Activated naive CD4-positive, alpha-beta T cell treated with anti-CD3 and anti-CD28 coated beads for 36 hours (primary cell): ENCODE measurements at regions not wholly inside any gene's neighbourhood (a gene's known extent, or its start where the extent isn't known, plus 50 kb on each side); places are given as distances from the start of the nearest gene placed in this dataset.
"Not testable (repeated sequence)": the region's sequence is repeated elsewhere in the genome, so short reads cannot be mapped to it uniquely, and the experiment has no call there.

Experiments
- CTCF ChIA-PET: fragments of 350-600 bp; sonication (Branson Sonifier 250); formaldehyde crosslinking; loops from one replicate; lab custom pipeline; 2021; ENCODE audit warnings: antibody characterized with exemption; lab: Charles Lee
- DNase-seq: peaks from one replicate; pipeline ENCODE4 v3.0.0-alpha.2; 2020
- H3K27ac Mint-ChIP-seq: one replicate; pipeline ENCODE4 v1.8.0; 2021; ENCODE audit warnings: mild to moderate bottlenecking, mixed read lengths
- H3K27me3 Mint-ChIP-seq: one replicate; pipeline ENCODE4 v1.8.0; 2021; ENCODE audit warnings: low read depth, mixed read lengths
- H3K36me3 Mint-ChIP-seq: one replicate; pipeline ENCODE4 v1.8.0; 2021; ENCODE audit warnings: low read depth, mixed read lengths
- H3K4me1 Mint-ChIP-seq: one replicate; pipeline ENCODE4 v1.8.0; 2021; ENCODE audit warnings: low read depth, mixed read lengths
- H3K4me3 Mint-ChIP-seq: one replicate; pipeline ENCODE4 v1.8.0; 2021; ENCODE audit warnings: mild to moderate bottlenecking, moderate library complexity, mixed read lengths
- H3K9me3 Mint-ChIP-seq: one replicate; pipeline ENCODE4 v1.8.0; 2021; ENCODE audit warnings: mixed read lengths
- intact Hi-C: fragments of 100-400 bp; cut with micrococcal nuclease; formaldehyde crosslinking; loops from one replicate; pipeline ENCODE4 v1.15.1; 2023

- Mint-ChIP-seq H3K9me3 (no peaks in the 10 kb centered on the region), H3K27me3 (peaks cover 2% of the 10 kb centered on the region), H3K4me3 (no peak overlapping the region), H3K36me3 (no peaks in the 10 kb centered on the region), H3K27ac (no peak overlapping the region), H3K4me1 (no peaks in the 10 kb centered on the region)
- DNase-seq: no peak
- intact Hi-C loops: no loop called here
- CTCF ChIA-PET: interaction anchor here (0.6 kb wide), 1 partner anchor 15 kb away, joined by 4 read pairs; no protein-coding TSS in a partner anchor
These were observed 265.0 kb upstream of the AZI2 start for GRCh38 chr3:28613511-28614106.

- H3K4me1 Mint-ChIP-seq: no peaks in the 10 kb centered on the region
- H3K36me3 Mint-ChIP-seq: no peaks in the 10 kb centered on the region
- no peak for DNase-seq
- H3K27me3 Mint-ChIP-seq: peaks cover 2% of the 10 kb centered on the region
- no peak overlapping the region for H3K27ac Mint-ChIP-seq
- CTCF ChIA-PET: no interaction called here
- H3K4me3 Mint-ChIP-seq: no peak overlapping the region
- peaks cover 5% of the 10 kb centered on the region for H3K9me3 Mint-ChIP-seq
- intact Hi-C loops: no loop called here
These were observed 266.4 kb upstream of the AZI2 start for GRCh38 chr3:28615071-28615470.

- peaks cover 2% of the 10 kb centered on the region for H3K27me3 Mint-ChIP-seq
- H3K27ac Mint-ChIP-seq: no peak overlapping the region
- DNase-seq: no peak
- intact Hi-C loops: no loop called here
- no peaks in the 10 kb centered on the region for H3K36me3 Mint-ChIP-seq
- H3K9me3 Mint-ChIP-seq: peaks cover 5% of the 10 kb centered on the region
- CTCF ChIA-PET: interaction anchor here (0.6 kb wide), 1 partner anchor 13 kb away, joined by 3 read pairs; no protein-coding TSS in a partner anchor
- no peaks in the 10 kb centered on the region for H3K4me1 Mint-ChIP-seq
- no peak overlapping the region for H3K4me3 Mint-ChIP-seq
These were observed 267.3 kb upstream of the AZI2 start for GRCh38 chr3:28615971-28616370.

GRCh38 chr3:28617821-28618220, 269.2 kb upstream of the AZI2 start:
- CTCF ChIA-PET: no interaction called here
- H3K9me3 Mint-ChIP-seq: peaks cover 5% of the 10 kb centered on the region
- no peak for DNase-seq
- H3K4me3 Mint-ChIP-seq: no peak overlapping the region
- intact Hi-C loops: no loop called here
- peaks cover 2% of the 10 kb centered on the region for H3K27me3 Mint-ChIP-seq
- no peaks in the 10 kb centered on the region for H3K36me3 Mint-ChIP-seq
- H3K27ac Mint-ChIP-seq: no peak overlapping the region
- no peaks in the 10 kb centered on the region for H3K4me1 Mint-ChIP-seq

- no peak for DNase-seq
- Mint-ChIP-seq H3K4me3 (no peak overlapping the region), H3K27ac (no peak overlapping the region), H3K27me3 (no peaks in the 10 kb centered on the region), H3K36me3 (no peaks in the 10 kb centered on the region), H3K9me3 (peaks cover 5% of the 10 kb centered on the region), H3K4me1 (no peaks in the 10 kb centered on the region)
- intact Hi-C loops: no loop called here
- CTCF ChIA-PET: no interaction called here
These were observed 274.5 kb upstream of the AZI2 start for GRCh38 chr3:28623106-28623505.

- intact Hi-C loops: no loop called here
- H3K36me3 Mint-ChIP-seq: no peaks in the 10 kb centered on the region
- CTCF ChIA-PET: no interaction called here
- H3K9me3 Mint-ChIP-seq: peaks cover 4% of the 10 kb centered on the region
- no peaks in the 10 kb centered on the region for H3K4me1 Mint-ChIP-seq
- no peak overlapping the region for H3K27ac Mint-ChIP-seq
- no peak for DNase-seq
- H3K27me3 Mint-ChIP-seq: no peaks in the 10 kb centered on the region
- no peak overlapping the region for H3K4me3 Mint-ChIP-seq
These were observed 275.5 kb upstream of the AZI2 start for GRCh38 chr3:28624084-28624483.

GRCh38 chr3:28627843-28628242, 279.2 kb upstream of the AZI2 start:
- CTCF ChIA-PET, DNase-seq, intact Hi-C loops, H3K4me3 Mint-ChIP-seq, H3K36me3 Mint-ChIP-seq, H3K27me3 Mint-ChIP-seq, H3K9me3 Mint-ChIP-seq, H3K4me1 Mint-ChIP-seq, H3K27ac Mint-ChIP-seq: not testable (repeated sequence)

- Mint-ChIP-seq H3K4me3 (no peak overlapping the region), H3K4me1 (no peaks in the 10 kb centered on the region), H3K36me3 (no peaks in the 10 kb centered on the region), H3K9me3 (peaks cover 2% of the 10 kb centered on the region), H3K27me3 (no peaks in the 10 kb centered on the region), H3K27ac (no peak overlapping the region)
- DNase-seq: no peak
- intact Hi-C loops: no loop called here
- CTCF ChIA-PET: no interaction called here
These were observed 285.4 kb upstream of the AZI2 start for GRCh38 chr3:28634019-28634418.

- H3K27me3 Mint-ChIP-seq: no peaks in the 10 kb centered on the region
- H3K27ac Mint-ChIP-seq: no peak overlapping the region
- H3K36me3 Mint-ChIP-seq: no peaks in the 10 kb centered on the region
- DNase-seq: no peak
- intact Hi-C loops: no loop called here
- CTCF ChIA-PET: interaction anchor here (1.0 kb wide), 1 partner anchor 30 kb away, joined by 4 read pairs; no protein-coding TSS in a partner anchor
- no peaks in the 10 kb centered on the region for H3K4me1 Mint-ChIP-seq
- no peak overlapping the region for H3K4me3 Mint-ChIP-seq
- H3K9me3 Mint-ChIP-seq: peaks cover 2% of the 10 kb centered on the region
These were observed 289.1 kb upstream of the AZI2 start for GRCh38 chr3:28637742-28638141.

- Mint-ChIP-seq H3K27ac (no peak overlapping the region), H3K9me3 (no peaks in the 10 kb centered on the region), H3K4me1 (no peaks in the 10 kb centered on the region), H3K4me3 (no peak overlapping the region), H3K36me3 (no peaks in the 10 kb centered on the region), H3K27me3 (no peaks in the 10 kb centered on the region)
- intact Hi-C loops: no loop called here
- CTCF ChIA-PET: no interaction called here
- DNase-seq: no peak
These were observed 296.5 kb upstream of the AZI2 start for GRCh38 chr3:28645149-28645548.

- H3K4me1 Mint-ChIP-seq: no peaks in the 10 kb centered on the region
These were observed 297.8 kb upstream of the AZI2 start for GRCh38 chr3:28646435-28646834.

GRCh38 chr3:28649266-28649665, 300.6 kb upstream of the AZI2 start:
- Mint-ChIP-seq H3K4me1 (no peaks in the 10 kb centered on the region), H3K36me3 (no peaks in the 10 kb centered on the region), H3K4me3 (no peak overlapping the region), H3K9me3 (no peaks in the 10 kb centered on the region), H3K27me3 (no peaks in the 10 kb centered on the region), H3K27ac (no peak overlapping the region)
- intact Hi-C loops: no loop called here
- DNase-seq: no peak
- CTCF ChIA-PET: interaction anchor here (1.5 kb wide), 1 partner anchor 7 kb away, joined by 3 read pairs; no protein-coding TSS in a partner anchor

More at GRCh38 chr3:28646435-28646834, 297.8 kb upstream of the AZI2 start:
- intact Hi-C loops: no loop called here
- Mint-ChIP-seq H3K9me3 (no peaks in the 10 kb centered on the region), H3K36me3 (no peaks in the 10 kb centered on the region), H3K27ac (no peak overlapping the region), H3K27me3 (no peaks in the 10 kb centered on the region), H3K4me3 (no peak overlapping the region)
- DNase-seq: no peak
- CTCF ChIA-PET: interaction anchor here (2.2 kb wide), 1 partner anchor 21 kb away, joined by 6 read pairs; no protein-coding TSS in a partner anchor

- H3K27ac Mint-ChIP-seq: no peak overlapping the region
- no peaks in the 10 kb centered on the region for H3K27me3 Mint-ChIP-seq
- CTCF ChIA-PET: interaction anchor here (1.7 kb wide), 1 partner anchor 17 kb away, joined by 8 read pairs; no protein-coding TSS in a partner anchor
- no peaks in the 10 kb centered on the region for H3K36me3 Mint-ChIP-seq
- intact Hi-C loops: no loop called here
- no peaks in the 10 kb centered on the region for H3K9me3 Mint-ChIP-seq
- no peaks in the 10 kb centered on the region for H3K4me1 Mint-ChIP-seq
- H3K4me3 Mint-ChIP-seq: no peak overlapping the region
- no peak for DNase-seq
These were observed 302.5 kb upstream of the AZI2 start for GRCh38 chr3:28651159-28651558.
